ENCODE measurements at regions not wholly inside any gene's neighbourhood (a gene's known extent, or its start where the extent isn't known, plus 50 kb on each side); places are given as distances from the start of the nearest gene placed in this dataset.

DNA sequence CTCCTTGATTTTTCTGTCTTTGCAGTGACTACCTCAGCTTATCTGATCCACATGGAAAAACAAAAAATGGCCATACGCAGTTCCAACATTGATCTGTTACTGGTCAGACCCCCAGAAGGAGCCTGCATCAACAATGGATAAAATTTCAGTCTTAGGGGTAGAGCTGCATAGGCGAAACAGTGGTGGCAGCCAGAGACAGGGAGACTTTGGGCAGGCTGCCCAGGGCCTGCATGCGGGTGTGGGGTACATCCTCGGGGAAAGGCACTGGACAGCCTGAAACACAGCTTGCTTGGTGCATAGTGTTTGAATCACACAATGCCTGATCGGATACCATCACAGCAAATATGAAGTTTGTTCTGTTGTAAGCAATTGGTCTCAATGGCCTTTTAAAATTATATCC, 847.8 kb downstream of the QKI start:
- TF ChIP-seq EZH2 (IDR thresholded peaks at IDR 0.05; ENCODE audit: insufficient read depth, poor library complexity, severe bottlenecking): no peak
- no peak for TF ChIP-seq EZH2phosphoT487 (IDR thresholded peaks at IDR 0.05; ENCODE audit: insufficient read depth, low read depth)
- Histone ChIP-seq H3K9me2 (ENCODE audit: insufficient read depth) (no peaks in the 10 kb centered on the region), H3K4me1 (ENCODE audit: insufficient read depth) (no peaks in the 10 kb centered on the region), H3K4me3 (no peak overlapping the region), H3K9ac (no peak overlapping the region), H3K79me2 (ENCODE audit: insufficient read depth) (no peaks in the 10 kb centered on the region), H3K4me2 (ENCODE audit: unreplicated experiment) (no peak overlapping the region), H2AFZ (no peak overlapping the region), H3K27me3 (replicated peaks; ENCODE audit: insufficient read depth) (no peaks in the 10 kb centered on the region), H3K27ac (no peak overlapping the region), H3F3A (ENCODE audit: insufficient read depth) (no peaks in the 10 kb centered on the region), H3K36me3 (ENCODE audit: low read depth) (no peaks in the 10 kb centered on the region), H3K9me3 (ENCODE audit: low read depth) (no peaks in the 10 kb centered on the region), H4K20me1 (ENCODE audit: insufficient read depth) (no peaks in the 10 kb centered on the region)
- 25 to 29% methylated on average over 5 of the region's 5 CpGs for WGBS, 2 experiments (ENCODE audit: low coverage in 1 of 2, low lambda C conversion rate in 2 of 2, missing lambda C conversion rate in 2 of 2)
- in situ Hi-C loops (cut with MboI): no loop called here
- no peak for DNase-seq

DNA sequence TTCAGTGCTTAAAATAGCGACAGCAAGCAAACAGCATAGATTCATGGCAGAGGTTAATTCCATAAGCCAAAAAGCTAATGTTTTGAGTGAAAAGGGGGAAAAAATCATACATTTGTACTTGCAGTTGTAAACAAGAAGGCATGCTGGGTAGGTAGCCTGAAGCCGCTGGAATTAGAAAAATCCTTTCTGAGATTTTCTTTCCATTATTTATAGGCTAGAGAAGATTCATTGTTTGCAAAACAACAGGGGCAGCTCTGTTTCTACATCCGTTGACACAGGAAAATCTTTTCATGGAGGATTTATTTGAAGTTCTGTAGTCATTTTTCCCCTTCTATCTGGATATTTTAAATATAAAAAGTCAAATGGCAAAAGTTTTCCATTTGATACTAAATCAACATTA, 843.9 kb downstream of the QKI start:
- no peak overlapping the region for H2AFZ ChIP-seq

DNA sequence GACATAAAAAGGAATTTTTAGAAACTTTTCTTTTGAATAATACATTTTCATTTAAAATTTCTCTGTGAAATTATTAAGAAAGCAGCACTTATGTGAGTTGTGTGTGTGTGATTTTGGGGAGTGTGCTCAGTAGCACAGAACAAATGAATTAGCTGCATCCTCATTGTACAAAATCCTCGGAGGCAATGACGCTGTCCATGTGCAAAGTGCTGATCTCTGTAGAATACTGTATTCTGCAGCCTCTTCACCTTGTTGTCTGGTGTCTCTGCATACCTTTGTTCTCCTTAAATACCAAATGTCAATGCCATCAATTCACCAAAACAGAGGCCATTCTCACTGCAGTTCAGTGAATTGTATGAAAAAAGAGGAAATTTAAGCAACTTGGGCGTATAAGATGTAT, 838.4 kb downstream of the QKI start:
- H3K36me3 ChIP-seq (ENCODE audit: low read depth): no peaks in the 10 kb centered on the region

More for the DNA sequence above, 843.9 kb downstream of the QKI start:
- H3K9me3 ChIP-seq (ENCODE audit: low read depth): no peaks in the 10 kb centered on the region
- no peaks in the 10 kb centered on the region for H4K20me1 ChIP-seq (ENCODE audit: insufficient read depth)
- H3K36me3 ChIP-seq (ENCODE audit: low read depth): no peaks in the 10 kb centered on the region
- in situ Hi-C loops (cut with MboI): no loop called here
- H3K27me3 ChIP-seq (replicated peaks; ENCODE audit: insufficient read depth): no peaks in the 10 kb centered on the region
- no peak overlapping the region for H3K4me3 ChIP-seq
- DNase-seq: no peak
- H3K27ac ChIP-seq: no peak overlapping the region
- H3K9ac ChIP-seq: no peak overlapping the region
- no peaks in the 10 kb centered on the region for H3K79me2 ChIP-seq (ENCODE audit: insufficient read depth)
- no peaks in the 10 kb centered on the region for H3K9me2 ChIP-seq (ENCODE audit: insufficient read depth)
- no peaks in the 10 kb centered on the region for H3K4me1 ChIP-seq (ENCODE audit: insufficient read depth)
- WGBS, 2 experiments (ENCODE audit: low coverage in 1 of 2, low lambda C conversion rate in 2 of 2, missing lambda C conversion rate in 2 of 2): 42 to 49% methylated on average over 3 of the region's 3 CpGs
- H3F3A ChIP-seq (ENCODE audit: insufficient read depth): no peaks in the 10 kb centered on the region
- no peak overlapping the region for H3K4me2 ChIP-seq (ENCODE audit: unreplicated experiment)
- TF ChIP-seq EZH2 (IDR thresholded peaks at IDR 0.05; ENCODE audit: insufficient read depth, poor library complexity, severe bottlenecking) (no peak), EZH2phosphoT487 (IDR thresholded peaks at IDR 0.05; ENCODE audit: insufficient read depth, low read depth) (no peak)

DNA sequence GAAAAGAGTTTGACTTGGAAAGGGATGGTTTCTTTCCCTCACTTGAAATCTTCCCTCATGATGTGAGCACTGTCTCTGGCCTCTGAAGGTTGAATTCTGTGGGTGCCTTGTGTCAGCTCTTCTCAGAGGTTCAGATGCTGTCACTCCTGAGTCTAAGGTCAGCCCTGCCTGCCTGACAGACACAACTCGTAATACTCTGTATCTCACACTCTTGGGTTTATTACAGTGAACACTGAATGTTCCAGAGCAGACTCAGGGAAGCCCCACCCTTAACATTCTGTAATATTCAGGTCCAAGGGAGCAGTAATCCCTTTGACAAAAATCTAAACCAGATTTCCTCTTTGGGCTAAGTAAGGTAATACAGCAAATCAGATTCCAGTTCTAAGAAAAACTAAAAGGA, 837.8 kb downstream of the QKI start:
- Histone ChIP-seq H3K9ac (no peak overlapping the region), H2AFZ (no peak overlapping the region), H3K4me1 (ENCODE audit: insufficient read depth) (peaks cover 5% of the 10 kb centered on the region; the same call in 1 of the 2 replicates), H3K4me2 (ENCODE audit: unreplicated experiment) (no peak overlapping the region), H3K4me3 (no peak overlapping the region), H3K79me2 (ENCODE audit: insufficient read depth) (no peaks in the 10 kb centered on the region), H3F3A (ENCODE audit: insufficient read depth) (0 out of 2 replicates have a peak, but pooled peaks cover 5% of the 10 kb centered on the region), H3K27me3 (replicated peaks; ENCODE audit: insufficient read depth) (no peaks in the 10 kb centered on the region), H3K9me3 (ENCODE audit: low read depth) (no peaks in the 10 kb centered on the region), H3K27ac (no peak overlapping the region), H4K20me1 (ENCODE audit: insufficient read depth) (no peaks in the 10 kb centered on the region), H3K9me2 (ENCODE audit: insufficient read depth) (no peaks in the 10 kb centered on the region), H3K36me3 (ENCODE audit: low read depth) (no peaks in the 10 kb centered on the region)
- WGBS, 2 experiments (ENCODE audit: low coverage in 1 of 2, low lambda C conversion rate in 2 of 2, missing lambda C conversion rate in 2 of 2): 0% methylated on average over 1 of the region's 1 CpG
- DNase-seq: no peak
- TF ChIP-seq EZH2 (IDR thresholded peaks at IDR 0.05; ENCODE audit: insufficient read depth, poor library complexity, severe bottlenecking): no peak
- no peak for TF ChIP-seq EZH2phosphoT487 (IDR thresholded peaks at IDR 0.05; ENCODE audit: insufficient read depth, low read depth)
- in situ Hi-C loops (cut with MboI): no loop called here

More for the DNA sequence above, 838.4 kb downstream of the QKI start:
- no peak overlapping the region for H3K4me3 ChIP-seq
- H3K9me2 ChIP-seq (ENCODE audit: insufficient read depth): no peaks in the 10 kb centered on the region
- H4K20me1 ChIP-seq (ENCODE audit: insufficient read depth): no peaks in the 10 kb centered on the region
- no peak overlapping the region for H2AFZ ChIP-seq
- no peaks in the 10 kb centered on the region for H3K9me3 ChIP-seq (ENCODE audit: low read depth)
- no peak overlapping the region for H3K27ac ChIP-seq
- no peak overlapping the region for H3K4me2 ChIP-seq (ENCODE audit: unreplicated experiment)
- in situ Hi-C loops (cut with MboI): no loop called here
- H3K27me3 ChIP-seq (replicated peaks; ENCODE audit: insufficient read depth): no peaks in the 10 kb centered on the region
- 15 to 18% methylated on average over 3 of the region's 3 CpGs for WGBS, 2 experiments (ENCODE audit: low coverage in 1 of 2, low lambda C conversion rate in 2 of 2, missing lambda C conversion rate in 2 of 2)
- TF ChIP-seq EZH2 (IDR thresholded peaks at IDR 0.05; ENCODE audit: insufficient read depth, poor library complexity, severe bottlenecking): no peak
- no peak for TF ChIP-seq EZH2phosphoT487 (IDR thresholded peaks at IDR 0.05; ENCODE audit: insufficient read depth, low read depth)
- peak; percentile 22 for DNase-seq
- no peaks in the 10 kb centered on the region for H3K4me1 ChIP-seq (ENCODE audit: insufficient read depth)
- H3K79me2 ChIP-seq (ENCODE audit: insufficient read depth): no peaks in the 10 kb centered on the region
- no peaks in the 10 kb centered on the region for H3F3A ChIP-seq (ENCODE audit: insufficient read depth)
- H3K9ac ChIP-seq: no peak overlapping the region

DNA sequence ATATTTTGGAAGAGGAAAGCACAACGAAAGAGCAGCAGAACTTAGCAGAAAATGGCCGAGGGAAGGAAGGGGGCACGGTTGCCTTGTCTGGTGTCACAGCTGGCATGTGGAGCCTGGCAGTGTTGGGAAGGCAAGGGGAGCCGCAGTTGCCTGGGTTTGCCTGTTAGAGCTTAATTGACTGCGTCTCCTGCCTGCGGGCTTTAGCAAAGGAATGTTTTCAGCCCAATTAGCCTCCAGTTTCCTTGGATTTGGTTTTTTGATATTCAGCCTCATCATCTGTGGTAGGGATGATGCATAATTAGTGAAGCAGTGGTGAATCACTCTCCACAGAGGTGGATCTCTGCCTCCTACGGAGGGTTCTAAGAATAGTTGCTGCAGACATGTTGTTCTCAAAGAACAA, 832.6 kb downstream of the QKI start:
- H3K9me3 ChIP-seq (ENCODE audit: low read depth): no peaks in the 10 kb centered on the region
- H3K4me1 ChIP-seq (ENCODE audit: insufficient read depth): peaks cover 5% of the 10 kb centered on the region; the same call in 1 of the 2 replicates
- H3K4me2 ChIP-seq (ENCODE audit: unreplicated experiment): peak overlapping the region; percentile 38
- peak; percentile 72 for DNase-seq
- 35 to 39% methylated on average over 7 of the region's 7 CpGs for WGBS, 2 experiments (ENCODE audit: low coverage in 1 of 2, low lambda C conversion rate in 2 of 2, missing lambda C conversion rate in 2 of 2)
- H3K4me3 ChIP-seq: no peak overlapping the region
- H3K9ac ChIP-seq: no peak overlapping the region
- H3K79me2 ChIP-seq (ENCODE audit: insufficient read depth): no peaks in the 10 kb centered on the region
- H2AFZ ChIP-seq: peak overlapping the region; percentile 48; the same call in 1 of the 2 replicates
- H3K27ac ChIP-seq: no peak overlapping the region
- TF ChIP-seq EZH2phosphoT487 (IDR thresholded peaks at IDR 0.05; ENCODE audit: insufficient read depth, low read depth) (no peak), EZH2 (IDR thresholded peaks at IDR 0.05; ENCODE audit: insufficient read depth, poor library complexity, severe bottlenecking) (no peak)
- no peaks in the 10 kb centered on the region for H3K9me2 ChIP-seq (ENCODE audit: insufficient read depth)
- H3K27me3 ChIP-seq (replicated peaks; ENCODE audit: insufficient read depth): no peaks in the 10 kb centered on the region
- H3K36me3 ChIP-seq (ENCODE audit: low read depth): no peaks in the 10 kb centered on the region
- in situ Hi-C loops (cut with MboI): no loop called here
- H4K20me1 ChIP-seq (ENCODE audit: insufficient read depth): no peaks in the 10 kb centered on the region
- H3F3A ChIP-seq (ENCODE audit: insufficient read depth): 0 out of 2 replicates have a peak, but pooled peaks cover 5% of the 10 kb centered on the region
